Right atrium auricular region (tissue), 2 donors: ENCODE measurements at regions not wholly inside any gene's neighbourhood (a gene's known extent, or its start where the extent isn't known, plus 50 kb on each side); places are given as distances from the start of the nearest gene placed in this dataset.

Source experiments
- DNase-seq: peaks from one replicate; pipeline ENCODE4 v3.0.0-alpha.2; 2019; ENCODE audit warnings: low spot score
- H3K27ac ChIP-seq, 2 donors: fragments of 200-600 bp; sonication (generic); 1 replicate in 1 of 2; 2 replicates in 1 of 2; pipeline ENCODE4 v1.5.1; 2016 to 2019
- H3K27me3 ChIP-seq, 2 donors: fragments of 200-600 bp; sonication (generic); one replicate each; pipeline versions ENCODE4 v1.5.1 to v1.6.0; 2017 to 2019
- H3K36me3 ChIP-seq: fragments of 200-600 bp; sonication (generic); one replicate; pipeline ENCODE4 v1.5.1; 2016
- H3K4me1 ChIP-seq, 2 donors: fragments of 200-600 bp; sonication (generic); one replicate each; pipeline versions ENCODE4 v1.5.1 to v1.6.0; 2017 to 2019
- H3K4me3 ChIP-seq, 2 donors: fragments of 200-600 bp; sonication (generic); 1 replicate in 1 of 2; 2 replicates in 1 of 2; pipeline ENCODE4 v1.5.1; 2017 to 2019; ENCODE audit warnings: mild to moderate bottlenecking in 1 of 2, moderate library complexity in 1 of 2
- H3K9me3 ChIP-seq, 2 donors: fragments of 200-600 bp; sonication (generic); one replicate each; pipeline ENCODE4 v1.5.1; 2019
- CTCF ChIP-seq, 2 donors: fragments of 200-600 bp; sonication (generic); IDR thresholded peaks; one replicate each; pipeline ENCODE4 v1.5.1; 2019; ENCODE audit warnings: antibody characterized with exemption in 2 of 2

- Histone ChIP-seq H3K27me3 (no peaks in the 10 kb centered on the region), H3K4me1 (no peaks in the 10 kb centered on the region), H3K4me3 (no peak overlapping the region), H3K9me3 (no peaks in the 10 kb centered on the region), H3K27ac (no peak overlapping the region), H3K36me3 (no peaks in the 10 kb centered on the region)
- no peak for TF ChIP-seq CTCF (IDR thresholded peaks at IDR 0.05)
- DNase-seq, result no peak
Measured at GRCh38 chrX:8346892-8347291, 117.7 kb upstream of the VCX3B start.

GRCh38 chrX:8349816-8350544 lies 114.7 kb upstream of the VCX3B start:
- Histone ChIP-seq H3K4me1 (no peaks in the 10 kb centered on the region), H3K9me3 (no peaks in the 10 kb centered on the region), H3K4me3 (no peak overlapping the region), H3K27ac (no peak overlapping the region), H3K27me3 (no peaks in the 10 kb centered on the region), H3K36me3 (no peaks in the 10 kb centered on the region)
- TF ChIP-seq CTCF (IDR thresholded peaks at IDR 0.05), result no peak
- DNase-seq, result no peak

- no peaks in the 10 kb centered on the region for H3K36me3 ChIP-seq
- DNase-seq, result no peak
- no peak for TF ChIP-seq CTCF (IDR thresholded peaks at IDR 0.05)
- no peaks in the 10 kb centered on the region for H3K9me3 ChIP-seq
- no peak overlapping the region for H3K27ac ChIP-seq
- H3K4me1 ChIP-seq, result no peaks in the 10 kb centered on the region
- H3K27me3 ChIP-seq, result no peaks in the 10 kb centered on the region
- no peak overlapping the region for H3K4me3 ChIP-seq
Measured at GRCh38 chrX:8358302-8358701, 106.3 kb upstream of the VCX3B start.

GRCh38 chrX:8364369-8365141 lies 100.1 kb upstream of the VCX3B start:
- TF ChIP-seq CTCF (IDR thresholded peaks at IDR 0.05), result peak in 1 of 2 donors; percentile 61
- Histone ChIP-seq H3K36me3 (no peaks in the 10 kb centered on the region), H3K4me1 (no peaks in the 10 kb centered on the region), H3K4me3 (no peak overlapping the region), H3K9me3 (no peaks in the 10 kb centered on the region), H3K27me3 (no peaks in the 10 kb centered on the region), H3K27ac (no peak overlapping the region)
- no peak for DNase-seq

GRCh38 chrX:8366481-8366880 lies 98.1 kb upstream of the VCX3B start:
- Histone ChIP-seq H3K4me3 (no peak overlapping the region), H3K27me3 (no peaks in the 10 kb centered on the region), H3K36me3 (no peaks in the 10 kb centered on the region), H3K27ac (no peak overlapping the region), H3K9me3 (no peaks in the 10 kb centered on the region), H3K4me1 (no peaks in the 10 kb centered on the region)
- no peak for TF ChIP-seq CTCF (IDR thresholded peaks at IDR 0.05)
- DNase-seq, result no peak
